ENCODE measurements at regions not wholly inside any gene's neighbourhood (a gene's known extent, or its start where the extent isn't known, plus 50 kb on each side); places are given as distances from the start of the nearest gene placed in this dataset.

- Histone ChIP-seq H3K9ac (ENCODE audit: low read length) (no peak overlapping the region), H3K4me2 (ENCODE audit: low read length) (no peak overlapping the region), H3K79me2 (replicated peaks; ENCODE audit: insufficient read depth, low read length) (no peaks in the 10 kb centered on the region), H3K36me3 (ENCODE audit: insufficient read depth, low read length) (no peaks in the 10 kb centered on the region), H3F3A (ENCODE audit: insufficient read depth, low read length, poor library complexity, severe bottlenecking) (no peaks in the 10 kb centered on the region), H3K27ac (ENCODE audit: low read length) (no peak overlapping the region), H3K9me2 (ENCODE audit: insufficient read depth, low read length) (no peaks in the 10 kb centered on the region), H3K9me3 (ENCODE audit: low read length) (no peaks in the 10 kb centered on the region), H3K27me3 (ENCODE audit: insufficient read depth, low read depth, low read length) (no peaks in the 10 kb centered on the region), H3K4me3 (ENCODE audit: low read length) (no peak overlapping the region), H2AFZ (ENCODE audit: low read depth, low read length) (no peak overlapping the region), H4K20me1 (ENCODE audit: insufficient read depth) (no peaks in the 10 kb centered on the region)
- no peak for TF ChIP-seq EP300 (conservative IDR thresholded peaks at IDR 0.05; ENCODE audit: poor library complexity, severe bottlenecking)
- no peak for TF ChIP-seq MXI1 (conservative IDR thresholded peaks at IDR 0.05; ENCODE audit: poor library complexity, severe bottlenecking)
- TF ChIP-seq, protein P1, sequence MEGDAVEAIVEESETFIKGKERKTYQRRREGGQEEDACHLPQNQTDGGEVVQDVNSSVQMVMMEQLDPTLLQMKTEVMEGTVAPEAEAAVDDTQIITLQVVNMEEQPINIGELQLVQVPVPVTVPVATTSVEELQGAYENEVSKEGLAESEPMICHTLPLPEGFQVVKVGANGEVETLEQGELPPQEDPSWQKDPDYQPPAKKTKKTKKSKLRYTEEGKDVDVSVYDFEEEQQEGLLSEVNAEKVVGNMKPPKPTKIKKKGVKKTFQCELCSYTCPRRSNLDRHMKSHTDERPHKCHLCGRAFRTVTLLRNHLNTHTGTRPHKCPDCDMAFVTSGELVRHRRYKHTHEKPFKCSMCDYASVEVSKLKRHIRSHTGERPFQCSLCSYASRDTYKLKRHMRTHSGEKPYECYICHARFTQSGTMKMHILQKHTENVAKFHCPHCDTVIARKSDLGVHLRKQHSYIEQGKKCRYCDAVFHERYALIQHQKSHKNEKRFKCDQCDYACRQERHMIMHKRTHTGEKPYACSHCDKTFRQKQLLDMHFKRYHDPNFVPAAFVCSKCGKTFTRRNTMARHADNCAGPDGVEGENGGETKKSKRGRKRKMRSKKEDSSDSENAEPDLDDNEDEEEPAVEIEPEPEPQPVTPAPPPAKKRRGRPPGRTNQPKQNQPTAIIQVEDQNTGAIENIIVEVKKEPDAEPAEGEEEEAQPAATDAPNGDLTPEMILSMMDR (IDR thresholded peaks at IDR 0.05; ENCODE audit: poor library complexity, severe bottlenecking): no peak
- no peak for TF ChIP-seq RAD21 (conservative IDR thresholded peaks at IDR 0.05)
- TF ChIP-seq, protein P2, sequence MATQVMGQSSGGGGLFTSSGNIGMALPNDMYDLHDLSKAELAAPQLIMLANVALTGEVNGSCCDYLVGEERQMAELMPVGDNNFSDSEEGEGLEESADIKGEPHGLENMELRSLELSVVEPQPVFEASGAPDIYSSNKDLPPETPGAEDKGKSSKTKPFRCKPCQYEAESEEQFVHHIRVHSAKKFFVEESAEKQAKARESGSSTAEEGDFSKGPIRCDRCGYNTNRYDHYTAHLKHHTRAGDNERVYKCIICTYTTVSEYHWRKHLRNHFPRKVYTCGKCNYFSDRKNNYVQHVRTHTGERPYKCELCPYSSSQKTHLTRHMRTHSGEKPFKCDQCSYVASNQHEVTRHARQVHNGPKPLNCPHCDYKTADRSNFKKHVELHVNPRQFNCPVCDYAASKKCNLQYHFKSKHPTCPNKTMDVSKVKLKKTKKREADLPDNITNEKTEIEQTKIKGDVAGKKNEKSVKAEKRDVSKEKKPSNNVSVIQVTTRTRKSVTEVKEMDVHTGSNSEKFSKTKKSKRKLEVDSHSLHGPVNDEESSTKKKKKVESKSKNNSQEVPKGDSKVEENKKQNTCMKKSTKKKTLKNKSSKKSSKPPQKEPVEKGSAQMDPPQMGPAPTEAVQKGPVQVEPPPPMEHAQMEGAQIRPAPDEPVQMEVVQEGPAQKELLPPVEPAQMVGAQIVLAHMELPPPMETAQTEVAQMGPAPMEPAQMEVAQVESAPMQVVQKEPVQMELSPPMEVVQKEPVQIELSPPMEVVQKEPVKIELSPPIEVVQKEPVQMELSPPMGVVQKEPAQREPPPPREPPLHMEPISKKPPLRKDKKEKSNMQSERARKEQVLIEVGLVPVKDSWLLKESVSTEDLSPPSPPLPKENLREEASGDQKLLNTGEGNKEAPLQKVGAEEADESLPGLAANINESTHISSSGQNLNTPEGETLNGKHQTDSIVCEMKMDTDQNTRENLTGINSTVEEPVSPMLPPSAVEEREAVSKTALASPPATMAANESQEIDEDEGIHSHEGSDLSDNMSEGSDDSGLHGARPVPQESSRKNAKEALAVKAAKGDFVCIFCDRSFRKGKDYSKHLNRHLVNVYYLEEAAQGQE (IDR thresholded peaks at IDR 0.05; ENCODE audit: borderline replicate concordance): no peak
- no peak for TF ChIP-seq POLR2AphosphoS5 (IDR thresholded peaks at IDR 0.05)
- no peak for TF ChIP-seq TAF1 (IDR thresholded peaks at IDR 0.05; ENCODE audit: low read depth)
- no peak for TF ChIP-seq SMC3 (conservative IDR thresholded peaks at IDR 0.05; ENCODE audit: poor library complexity)
- no peak for TF ChIP-seq EZH2 (IDR thresholded peaks at IDR 0.05; ENCODE audit: borderline replicate concordance, insufficient read depth, low read length, poor library complexity, severe bottlenecking)
Observed at GRCh38 chr1:60835649-60836048, 246.7 kb upstream of the NFIA start.

GRCh38 chr1:60833173-60833572, 249.2 kb upstream of the NFIA start:
- Histone ChIP-seq H3K79me2 (replicated peaks; ENCODE audit: insufficient read depth, low read length) (no peaks in the 10 kb centered on the region), H3K4me2 (ENCODE audit: low read length) (no peak overlapping the region), H3K4me3 (ENCODE audit: low read length) (no peak overlapping the region), H3F3A (ENCODE audit: insufficient read depth, low read length, poor library complexity, severe bottlenecking) (no peaks in the 10 kb centered on the region), H2AFZ (ENCODE audit: low read depth, low read length) (no peak overlapping the region), H3K36me3 (ENCODE audit: insufficient read depth, low read length) (no peaks in the 10 kb centered on the region), H3K27me3 (ENCODE audit: insufficient read depth, low read depth, low read length) (no peaks in the 10 kb centered on the region), H3K9me2 (ENCODE audit: insufficient read depth, low read length) (no peaks in the 10 kb centered on the region), H4K20me1 (ENCODE audit: insufficient read depth) (no peaks in the 10 kb centered on the region), H3K9ac (ENCODE audit: low read length) (no peak overlapping the region), H3K9me3 (ENCODE audit: low read length) (no peaks in the 10 kb centered on the region), H3K27ac (ENCODE audit: low read length) (no peak overlapping the region)
- TF ChIP-seq, protein P2 (IDR thresholded peaks at IDR 0.05; ENCODE audit: borderline replicate concordance): no peak
